Endothelial cell of umbilical vein (primary cell): ENCODE measurements at regions not wholly inside any gene's neighbourhood (a gene's known extent, or its start where the extent isn't known, plus 50 kb on each side); places are given as distances from the start of the nearest gene placed in this dataset.

Source experiments
- EZH2 ChIP-seq: IDR thresholded peaks from 2 replicates; pipeline ENCODE4 v1.6.1; 2012; ENCODE audit warnings: borderline replicate concordance, low read depth, mild to moderate bottlenecking, moderate library complexity, low read length, inconsistent platforms; ENCODE audit not compliant: severe bottlenecking
- GATA2 ChIP-seq: IDR thresholded peaks from 2 replicates; pipeline ENCODE4 v1.7.0; 2011; ENCODE audit warnings: low read depth, mild to moderate bottlenecking, moderate library complexity, mixed read lengths, low read length; ENCODE audit not compliant: insufficient read length, insufficient read depth
- JUN ChIP-seq: IDR thresholded peaks from 2 replicates; pipeline ENCODE4 v1.6.1; 2011; ENCODE audit warnings: borderline replicate concordance, low read depth; ENCODE audit not compliant: insufficient read length, insufficient read depth
- MYC ChIP-seq: IDR thresholded peaks from one replicate; pipeline ENCODE4 v1.6.1; 2011; ENCODE audit warnings: mild to moderate bottlenecking, low read depth, low read length
- POLR2A ChIP-seq: IDR thresholded peaks from 2 replicates; pipeline ENCODE4 v1.6.1; 2012; ENCODE audit warnings: low read depth, mild to moderate bottlenecking, control low read depth, low read length
- POLR2AphosphoS5 ChIP-seq: IDR thresholded peaks from 2 replicates; pipeline ENCODE4 v1.6.1; 2012; ENCODE audit warnings: low read depth, mild to moderate bottlenecking, control low read depth, low read length, moderate library complexity; ENCODE audit not compliant: insufficient read depth
- TF ChIP-seq, protein P1 (sequence below), 2 donors: IDR thresholded peaks; 1 replicate in 1 of 2; 2 replicates in 1 of 2; pipeline ENCODE4 v1.5.1; 2011; ENCODE audit warnings: low read length in 2 of 2, mild to moderate bottlenecking in 2 of 2, moderate library complexity in 2 of 2, control low read depth in 1 of 2, inconsistent platforms in 1 of 2, low read depth in 1 of 2; ENCODE audit not compliant: insufficient read depth in 1 of 2; ENCODE audit errors: extremely low read depth in 1 of 2
- TF ChIP-seq, protein P2 (sequence below): IDR thresholded peaks from 2 replicates; pipeline ENCODE4 v1.6.1; 2011; ENCODE audit not compliant: insufficient read depth, insufficient read length

DNA sequence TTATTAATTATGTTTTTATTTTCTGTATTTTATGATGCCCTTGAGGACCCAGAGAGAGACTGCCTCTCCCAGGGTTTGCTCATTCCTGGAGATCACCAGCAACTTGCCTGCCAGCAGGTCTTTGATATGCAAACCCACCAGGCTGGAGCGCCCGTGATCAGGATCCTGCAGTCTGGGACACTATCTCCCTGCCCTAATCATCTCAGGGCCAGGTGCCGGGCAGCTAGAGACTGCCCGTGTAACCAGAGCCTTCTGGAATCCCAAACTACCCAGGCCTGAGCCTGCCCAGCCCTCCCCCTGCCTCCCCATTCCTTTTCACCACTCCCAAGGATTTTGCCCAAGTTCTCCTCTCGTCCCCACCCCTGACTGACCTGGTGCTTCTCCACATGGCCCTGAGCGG lies 52.2 kb upstream of the B3GAT1 start:
- TF ChIP-seq, protein P1, sequence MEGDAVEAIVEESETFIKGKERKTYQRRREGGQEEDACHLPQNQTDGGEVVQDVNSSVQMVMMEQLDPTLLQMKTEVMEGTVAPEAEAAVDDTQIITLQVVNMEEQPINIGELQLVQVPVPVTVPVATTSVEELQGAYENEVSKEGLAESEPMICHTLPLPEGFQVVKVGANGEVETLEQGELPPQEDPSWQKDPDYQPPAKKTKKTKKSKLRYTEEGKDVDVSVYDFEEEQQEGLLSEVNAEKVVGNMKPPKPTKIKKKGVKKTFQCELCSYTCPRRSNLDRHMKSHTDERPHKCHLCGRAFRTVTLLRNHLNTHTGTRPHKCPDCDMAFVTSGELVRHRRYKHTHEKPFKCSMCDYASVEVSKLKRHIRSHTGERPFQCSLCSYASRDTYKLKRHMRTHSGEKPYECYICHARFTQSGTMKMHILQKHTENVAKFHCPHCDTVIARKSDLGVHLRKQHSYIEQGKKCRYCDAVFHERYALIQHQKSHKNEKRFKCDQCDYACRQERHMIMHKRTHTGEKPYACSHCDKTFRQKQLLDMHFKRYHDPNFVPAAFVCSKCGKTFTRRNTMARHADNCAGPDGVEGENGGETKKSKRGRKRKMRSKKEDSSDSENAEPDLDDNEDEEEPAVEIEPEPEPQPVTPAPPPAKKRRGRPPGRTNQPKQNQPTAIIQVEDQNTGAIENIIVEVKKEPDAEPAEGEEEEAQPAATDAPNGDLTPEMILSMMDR (IDR thresholded peaks at IDR 0.05; ENCODE audit: extremely low read depth in 1 of 2, insufficient read depth in 1 of 2, low read depth in 1 of 2, low read length in 2 of 2) = no peak
- TF ChIP-seq JUN = no peak
- no peak for TF ChIP-seq POLR2AphosphoS5
- TF ChIP-seq, protein P2, sequence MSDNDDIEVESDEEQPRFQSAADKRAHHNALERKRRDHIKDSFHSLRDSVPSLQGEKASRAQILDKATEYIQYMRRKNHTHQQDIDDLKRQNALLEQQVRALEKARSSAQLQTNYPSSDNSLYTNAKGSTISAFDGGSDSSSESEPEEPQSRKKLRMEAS = no peak
- TF ChIP-seq POLR2A = no peak
- TF ChIP-seq GATA2 = no peak
- TF ChIP-seq EZH2 = no peak
- no peak for TF ChIP-seq MYC
